Neural crest cell (in vitro differentiated cells): ENCODE measurements at regions not wholly inside any gene's neighbourhood (a gene's known extent, or its start where the extent isn't known, plus 50 kb on each side); places are given as distances from the start of the nearest gene placed in this dataset.
"Not testable (repeated sequence)": the region's sequence is repeated elsewhere in the genome, so short reads cannot be mapped to it uniquely, and the experiment has no call there.

Experiments used
- DNase-seq: peaks from one replicate; pipeline ENCODE4 v3.0.0; 2021; ENCODE audit warnings: low read depth, mixed read lengths, low spot score
- H3K27ac Mint-ChIP-seq: one replicate; pipeline ENCODE4 v1.8.0; 2021; ENCODE audit warnings: mild to moderate bottlenecking, mixed read lengths; ENCODE audit not compliant: unreplicated experiment
- H3K27me3 Mint-ChIP-seq: 2 replicates; pipeline ENCODE4 v1.8.0; 2021; ENCODE audit warnings: low read depth, mild to moderate bottlenecking, mixed read lengths
- H3K36me3 Mint-ChIP-seq: 2 replicates; pipeline ENCODE4 v1.8.0; 2021; ENCODE audit warnings: low read depth, mild to moderate bottlenecking, mixed read lengths
- H3K4me1 Mint-ChIP-seq: 2 replicates; pipeline ENCODE4 v1.8.0; 2021; ENCODE audit warnings: mixed read lengths
- H3K4me3 Mint-ChIP-seq: one replicate; pipeline ENCODE4 v1.8.0; 2021; ENCODE audit warnings: mild to moderate bottlenecking, mixed read lengths
- H3K9me3 Mint-ChIP-seq: 2 replicates; pipeline ENCODE4 v1.8.0; 2021; ENCODE audit warnings: mixed read lengths
- TF ChIP-seq, protein P1 (sequence below): fragments of 200-600 bp; sonication (generic); conservative IDR thresholded peaks from 2 replicates; pipeline ENCODE4 v1.5.0; 2021; ENCODE audit warnings: antibody characterized with exemption, mild to moderate bottlenecking

DNA sequence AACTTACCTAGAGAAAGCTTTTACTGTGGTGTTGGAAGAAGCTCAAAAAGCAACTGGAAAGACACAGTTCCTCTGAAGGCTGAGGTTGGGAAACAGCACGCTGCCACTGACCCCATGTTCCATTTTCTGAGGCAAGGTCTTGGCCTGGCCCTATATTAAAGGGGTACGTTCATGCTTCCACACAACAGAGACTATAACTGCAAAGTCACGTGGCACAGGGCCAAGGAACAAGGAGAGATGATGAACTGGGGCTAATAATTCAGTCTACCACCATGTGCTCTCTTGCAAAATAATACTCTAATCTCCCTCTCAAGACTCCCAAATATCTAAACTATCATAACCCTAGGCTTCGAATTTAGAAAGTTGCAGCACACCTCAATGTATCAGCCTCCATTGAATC, 381.6 kb downstream of the DSEL start:
- no peaks in the 10 kb centered on the region for H3K27me3 Mint-ChIP-seq
- H3K27ac Mint-ChIP-seq: no peak overlapping the region
- DNase-seq: no peak
- H3K36me3 Mint-ChIP-seq: no peaks in the 10 kb centered on the region
- no peaks in the 10 kb centered on the region for H3K9me3 Mint-ChIP-seq
- H3K4me3 Mint-ChIP-seq: no peak overlapping the region
- TF ChIP-seq, protein P1, sequence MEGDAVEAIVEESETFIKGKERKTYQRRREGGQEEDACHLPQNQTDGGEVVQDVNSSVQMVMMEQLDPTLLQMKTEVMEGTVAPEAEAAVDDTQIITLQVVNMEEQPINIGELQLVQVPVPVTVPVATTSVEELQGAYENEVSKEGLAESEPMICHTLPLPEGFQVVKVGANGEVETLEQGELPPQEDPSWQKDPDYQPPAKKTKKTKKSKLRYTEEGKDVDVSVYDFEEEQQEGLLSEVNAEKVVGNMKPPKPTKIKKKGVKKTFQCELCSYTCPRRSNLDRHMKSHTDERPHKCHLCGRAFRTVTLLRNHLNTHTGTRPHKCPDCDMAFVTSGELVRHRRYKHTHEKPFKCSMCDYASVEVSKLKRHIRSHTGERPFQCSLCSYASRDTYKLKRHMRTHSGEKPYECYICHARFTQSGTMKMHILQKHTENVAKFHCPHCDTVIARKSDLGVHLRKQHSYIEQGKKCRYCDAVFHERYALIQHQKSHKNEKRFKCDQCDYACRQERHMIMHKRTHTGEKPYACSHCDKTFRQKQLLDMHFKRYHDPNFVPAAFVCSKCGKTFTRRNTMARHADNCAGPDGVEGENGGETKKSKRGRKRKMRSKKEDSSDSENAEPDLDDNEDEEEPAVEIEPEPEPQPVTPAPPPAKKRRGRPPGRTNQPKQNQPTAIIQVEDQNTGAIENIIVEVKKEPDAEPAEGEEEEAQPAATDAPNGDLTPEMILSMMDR: no peak
- peaks cover 20% of the 10 kb centered on the region for H3K4me1 Mint-ChIP-seq

DNA sequence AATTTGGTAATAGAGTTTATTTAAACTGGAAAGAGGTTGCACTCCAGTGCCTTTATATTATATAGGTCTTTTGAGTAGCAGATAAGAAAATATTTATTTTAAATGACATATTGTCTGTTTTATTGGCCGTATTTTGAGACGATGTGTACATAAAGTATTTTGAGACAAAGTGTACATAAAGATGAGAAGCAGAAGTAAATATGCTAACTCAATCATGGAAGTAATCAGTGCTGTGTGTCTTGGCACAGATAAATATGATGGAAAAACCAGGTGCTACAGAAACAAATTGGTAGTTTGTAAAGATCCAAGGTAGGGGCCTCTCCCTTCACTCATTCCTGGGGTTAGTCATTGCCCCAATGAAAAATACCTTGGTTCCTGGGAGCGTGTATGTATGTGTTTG, 382.9 kb downstream of the DSEL start:
- TF ChIP-seq, protein P1: no peak
- peaks cover 2% of the 10 kb centered on the region for H3K9me3 Mint-ChIP-seq
- H3K27ac Mint-ChIP-seq: no peak overlapping the region
- H3K4me1 Mint-ChIP-seq: peaks cover 20% of the 10 kb centered on the region
- DNase-seq: no peak
- no peak overlapping the region for H3K4me3 Mint-ChIP-seq
- H3K36me3 Mint-ChIP-seq: no peaks in the 10 kb centered on the region
- no peaks in the 10 kb centered on the region for H3K27me3 Mint-ChIP-seq

DNA sequence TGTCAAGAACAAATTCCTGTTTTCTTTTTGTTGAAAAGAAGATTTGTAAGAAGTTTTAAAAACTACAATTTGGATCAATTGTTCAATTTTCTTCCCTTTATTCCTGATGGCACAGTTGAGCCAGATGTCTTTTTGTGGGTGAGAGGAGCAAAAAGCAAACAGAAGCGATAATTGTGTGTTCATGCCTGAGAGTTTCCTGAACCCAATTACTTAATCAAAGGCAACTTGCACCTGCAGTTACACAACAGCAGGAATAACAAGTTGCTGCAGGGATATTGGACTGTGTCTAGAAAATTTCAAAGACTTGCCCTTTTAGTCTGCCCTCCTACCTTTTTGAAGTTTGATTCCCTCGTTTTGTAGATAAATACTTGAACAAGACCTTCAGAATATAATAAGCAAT, 383.6 kb downstream of the DSEL start:
- TF ChIP-seq, protein P1: no peak
- Mint-ChIP-seq H3K27ac (no peak overlapping the region), H3K4me3 (no peak overlapping the region), H3K4me1 (peaks cover 20% of the 10 kb centered on the region), H3K9me3 (peaks cover 6% of the 10 kb centered on the region), H3K27me3 (no peaks in the 10 kb centered on the region), H3K36me3 (peaks cover 3% of the 10 kb centered on the region)
- no peak for DNase-seq

DNA sequence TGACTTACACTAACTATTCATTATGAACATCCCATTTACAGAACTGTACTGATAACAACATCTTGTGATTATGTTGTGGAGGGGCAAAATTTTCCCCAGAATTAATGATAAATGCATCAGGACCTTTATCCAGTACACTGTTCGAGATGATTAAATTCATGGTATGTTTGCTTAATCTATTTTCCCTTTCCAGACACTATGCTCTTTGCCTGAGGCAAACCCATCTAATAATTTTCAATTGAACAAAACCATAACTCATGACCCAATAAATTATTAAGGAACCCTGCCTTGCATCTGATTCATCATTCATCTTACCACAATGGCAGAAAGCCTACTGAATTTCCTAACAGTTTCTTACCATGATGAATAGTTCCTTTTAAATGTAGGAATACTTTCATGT, 385.0 kb downstream of the DSEL start:
- H3K4me1 Mint-ChIP-seq: peaks cover 20% of the 10 kb centered on the region
- TF ChIP-seq, protein P1: no peak

DNA sequence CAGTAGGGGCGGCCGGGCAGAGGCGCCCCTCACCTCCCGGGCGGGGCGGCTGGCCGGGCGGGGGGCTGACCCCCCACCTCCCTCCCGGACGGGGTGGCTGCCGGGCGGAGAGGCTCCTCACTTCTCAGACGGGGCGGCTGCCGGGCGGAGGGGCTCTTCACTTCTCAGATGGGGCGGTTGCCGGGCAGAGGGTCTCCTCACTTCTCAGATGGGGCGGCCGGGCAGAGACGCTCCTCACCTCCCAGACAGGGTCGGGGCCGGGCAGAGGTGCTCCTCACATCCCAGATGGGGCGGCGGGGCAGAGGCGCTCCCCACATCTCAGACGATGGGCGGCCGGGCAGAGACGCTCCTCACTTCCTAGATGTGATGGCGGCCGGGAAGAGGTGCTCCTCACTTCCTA, 389.8 kb downstream of the DSEL start:
- not testable (repeated sequence) for H3K27me3 Mint-ChIP-seq, H3K9me3 Mint-ChIP-seq, H3K4me1 Mint-ChIP-seq, H3K36me3 Mint-ChIP-seq, H3K4me3 Mint-ChIP-seq, H3K27ac Mint-ChIP-seq, DNase-seq

More for the DNA sequence above, 385.0 kb downstream of the DSEL start:
- peaks cover 6% of the 10 kb centered on the region for H3K9me3 Mint-ChIP-seq
- no peaks in the 10 kb centered on the region for H3K27me3 Mint-ChIP-seq
- DNase-seq: no peak
- no peak overlapping the region for H3K27ac Mint-ChIP-seq
- peaks cover 3% of the 10 kb centered on the region for H3K36me3 Mint-ChIP-seq
- H3K4me3 Mint-ChIP-seq: no peak overlapping the region

DNA sequence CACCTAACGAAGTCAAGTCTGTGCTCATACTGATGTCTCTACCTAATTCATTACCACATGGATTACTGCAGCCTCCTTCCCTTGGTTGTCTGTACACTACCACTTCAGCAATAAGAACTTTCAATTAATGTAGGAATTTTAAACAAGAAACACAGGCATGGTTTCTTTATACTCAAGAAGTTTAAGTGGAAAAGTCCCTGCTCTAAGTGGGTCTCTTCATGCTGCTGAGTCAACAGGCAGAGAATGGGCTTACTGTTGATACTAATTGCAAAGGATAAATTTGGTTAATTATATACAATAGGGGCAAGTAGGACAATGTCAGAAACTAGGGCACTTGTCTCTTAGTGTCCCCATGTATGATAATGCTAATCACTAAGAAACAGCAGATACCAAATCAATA, 392.6 kb downstream of the DSEL start:
- H3K27ac Mint-ChIP-seq: no peak overlapping the region
- peaks cover 6% of the 10 kb centered on the region for H3K36me3 Mint-ChIP-seq

More for the DNA sequence above, 392.6 kb downstream of the DSEL start:
- Mint-ChIP-seq H3K9me3 (peaks cover 6% of the 10 kb centered on the region), H3K4me1 (no peaks in the 10 kb centered on the region), H3K27me3 (no peaks in the 10 kb centered on the region), H3K4me3 (no peak overlapping the region)
- TF ChIP-seq, protein P1: no peak
- no peak for DNase-seq
